ENCODE measurements at regions not wholly inside any gene's neighbourhood (a gene's known extent, or its start where the extent isn't known, plus 50 kb on each side); places are given as distances from the start of the nearest gene placed in this dataset.

DNA sequence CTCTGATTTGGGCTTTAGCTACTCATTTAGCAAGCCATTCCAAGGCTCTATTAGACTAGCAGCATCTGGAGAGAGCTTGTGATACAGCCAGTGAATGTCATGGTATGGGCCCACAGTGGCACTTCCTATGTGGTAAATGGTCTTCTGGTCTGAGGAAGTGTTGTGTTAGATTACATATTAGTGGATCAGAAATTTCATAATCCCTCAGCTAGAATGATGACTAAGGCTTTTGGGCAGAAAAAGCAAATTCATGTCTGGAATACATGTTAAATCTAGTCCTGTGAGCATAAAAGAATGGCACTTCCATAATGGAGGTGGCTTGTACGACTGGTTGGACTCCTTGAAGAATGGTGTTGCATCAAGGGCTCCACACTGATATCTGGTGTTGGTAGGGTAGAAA, 436.8 kb upstream of the CWC22 start:
- DNase-seq, result no peak

- no peak for DNase-seq
These were observed 436.0 kb upstream of the CWC22 start for GRCh38 chr2:180442860-180443644.

GRCh38 chr2:180419212-180419611, 412.1 kb upstream of the CWC22 start:
- no peak for DNase-seq

GRCh38 chr2:180416627-180417026, 409.5 kb upstream of the CWC22 start:
- no peak for DNase-seq

DNA sequence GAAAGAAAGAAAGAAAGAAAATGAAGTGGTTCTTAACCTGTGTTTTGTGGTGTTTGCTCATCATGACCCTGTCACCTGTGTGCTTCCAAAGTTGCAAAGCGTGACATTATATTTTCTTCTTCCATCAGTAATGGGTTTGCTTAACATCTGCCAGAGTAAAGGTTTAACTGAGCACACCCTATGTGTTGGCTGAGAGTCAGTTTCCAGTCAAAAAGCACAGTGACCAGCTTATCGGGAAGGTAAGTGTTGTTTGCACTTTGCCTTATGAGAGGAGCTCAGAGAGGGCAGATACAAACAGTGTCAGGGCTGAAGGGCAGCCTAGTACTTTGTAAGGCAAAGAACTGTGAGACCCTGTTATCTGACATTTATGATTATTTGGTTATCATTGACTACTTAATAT, 406.2 kb upstream of the CWC22 start:
- no peak for DNase-seq

GRCh38 chr2:180412219-180412618, 405.1 kb upstream of the CWC22 start:
- no peak for DNase-seq

- DNase-seq, result no peak
These were observed 404.6 kb upstream of the CWC22 start for GRCh38 chr2:180411661-180412060.

DNA sequence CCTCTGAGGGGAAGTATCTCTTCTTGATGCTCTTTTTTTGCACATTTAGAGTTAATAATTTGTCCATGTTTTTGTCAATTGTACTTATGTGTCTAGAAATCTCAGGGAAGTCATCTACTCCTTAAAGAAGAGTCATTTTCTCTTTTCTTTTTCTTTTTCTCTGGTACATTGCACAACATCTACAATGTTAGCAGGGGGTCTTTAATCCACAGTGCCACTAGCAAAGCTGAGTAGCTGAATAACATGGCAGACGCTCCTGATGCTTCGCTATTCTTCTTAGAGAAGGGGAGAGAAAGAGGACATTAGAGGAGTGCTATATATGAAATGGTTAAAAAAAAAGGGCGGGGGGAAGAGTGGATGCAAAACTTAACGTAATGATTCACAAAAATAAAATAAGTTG, 399.6 kb upstream of the CWC22 start:
- no peak for DNase-seq

DNA sequence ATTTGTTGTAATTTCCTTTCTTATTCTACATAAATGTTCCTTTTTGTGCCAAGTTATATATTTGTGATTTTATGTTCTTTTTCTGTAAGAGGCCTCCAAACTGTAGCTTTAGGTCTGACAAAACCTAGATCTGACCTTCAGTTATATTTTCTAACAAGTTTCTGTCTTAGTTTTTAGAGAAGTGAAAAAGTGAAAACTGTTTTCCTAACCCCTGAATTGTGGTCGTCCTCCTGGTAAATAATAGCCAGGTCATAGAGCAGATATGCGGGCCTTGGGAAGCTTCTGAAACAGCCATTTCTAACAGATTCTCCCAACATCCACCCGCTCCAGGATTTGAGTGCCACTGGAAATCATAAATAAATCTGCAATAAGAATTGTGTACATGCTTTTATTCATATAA, 398.4 kb upstream of the CWC22 start:
- no peak for DNase-seq

- no peak for DNase-seq
These were observed 387.2 kb upstream of the CWC22 start for GRCh38 chr2:180394305-180394704.

DNA sequence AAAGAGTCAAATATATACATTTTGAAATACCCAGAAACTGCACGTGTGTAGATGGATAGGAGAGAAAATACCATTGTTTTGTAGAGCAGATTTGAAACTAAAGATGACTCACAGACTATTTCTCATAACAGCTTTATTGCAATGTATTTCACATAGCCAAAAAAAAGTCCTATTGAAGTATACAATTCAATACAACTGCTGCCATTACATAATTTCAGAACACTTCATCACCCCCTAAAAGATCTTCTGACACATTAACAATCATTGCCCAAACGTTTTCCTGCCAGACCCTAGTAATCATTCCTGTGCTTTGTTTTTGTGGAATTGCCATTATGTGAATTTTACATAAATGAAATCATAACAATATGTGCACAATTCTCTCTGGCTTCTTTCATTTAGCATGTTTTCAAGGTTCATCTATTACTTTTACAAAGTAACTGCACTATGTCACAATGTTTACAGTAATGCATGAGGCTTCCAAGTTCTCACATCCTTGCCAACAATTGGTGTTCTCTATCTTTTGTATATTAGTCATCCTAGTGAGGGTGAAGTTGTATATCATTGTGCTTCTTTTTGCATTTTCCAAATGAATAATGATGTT, 378.6 kb upstream of the CWC22 start:
- no peak for DNase-seq

- DNase-seq, result no peak
These were observed 369.0 kb upstream of the CWC22 start for GRCh38 chr2:180376066-180376465.

DNA sequence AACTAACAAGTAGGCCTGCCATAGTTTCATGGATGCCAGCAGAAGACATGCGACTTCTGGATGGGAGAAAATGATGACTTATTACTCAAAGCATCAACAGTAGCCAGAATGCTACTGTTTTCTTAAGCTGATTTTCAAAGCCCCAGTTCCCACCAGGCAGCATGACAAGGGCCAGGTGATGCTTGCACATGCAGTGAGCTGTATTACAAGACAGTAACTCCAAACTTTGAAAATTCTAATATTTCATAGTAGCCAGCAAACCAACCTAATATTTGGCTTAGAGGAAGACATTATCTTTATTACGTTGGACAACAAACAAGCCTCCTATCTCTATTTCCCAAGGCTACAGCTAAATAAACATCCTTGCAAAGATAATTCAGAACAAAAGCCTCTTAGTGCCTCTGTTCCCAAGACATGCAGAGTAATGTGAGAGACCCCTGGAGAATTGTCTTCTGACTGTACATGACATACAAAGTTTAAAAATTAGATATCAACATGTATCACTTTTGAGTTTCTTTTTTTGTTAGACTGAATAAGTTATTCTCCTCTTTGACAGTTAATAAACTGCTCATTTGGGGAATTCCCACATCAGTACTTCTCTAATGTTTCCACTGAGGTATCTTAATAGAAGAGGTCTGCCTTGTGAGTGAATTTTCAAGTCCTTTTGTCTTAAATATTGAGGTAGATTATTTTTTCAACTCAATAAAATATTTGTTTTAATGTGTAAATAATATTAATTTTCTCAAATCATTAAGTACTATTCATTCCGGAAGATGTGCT, 367.6 kb upstream of the CWC22 start:
- DNase-seq, result no peak

DNA sequence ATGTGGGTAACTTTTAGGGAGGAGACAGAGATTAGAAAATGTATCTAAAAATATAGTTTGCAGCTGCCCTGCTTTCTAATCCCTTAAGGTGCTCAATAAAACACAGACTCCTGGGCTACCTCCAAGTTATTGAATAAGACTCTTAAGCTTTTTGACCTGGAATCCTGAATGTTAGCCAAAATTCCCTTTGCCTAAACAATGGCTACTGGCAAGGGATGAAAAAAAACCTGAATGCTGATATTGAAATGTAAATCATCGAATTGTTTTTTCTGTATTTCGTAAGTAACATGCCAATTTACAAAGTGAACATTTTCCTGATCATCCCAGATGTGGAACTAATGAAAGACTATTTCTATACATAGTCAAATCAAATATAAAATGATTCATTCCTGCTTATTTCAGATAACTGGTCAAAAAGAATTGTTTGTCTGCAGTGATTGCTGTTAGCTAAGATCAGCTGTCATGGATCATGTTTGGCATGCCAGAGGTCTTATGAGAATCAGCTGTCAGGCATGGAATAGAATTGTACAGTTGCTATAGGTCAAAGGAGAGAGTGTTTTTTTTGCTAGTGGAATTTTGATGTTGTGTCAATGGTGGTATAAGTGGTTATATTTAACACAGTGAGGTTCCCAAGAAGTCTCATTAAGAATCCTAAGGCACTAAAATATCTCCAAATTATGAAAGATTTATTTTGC, 363.6 kb upstream of the CWC22 start:
- DNase-seq, result no peak

GRCh38 chr2:180368881-180369280, 361.8 kb upstream of the CWC22 start:
- DNase-seq, result no peak

DNA sequence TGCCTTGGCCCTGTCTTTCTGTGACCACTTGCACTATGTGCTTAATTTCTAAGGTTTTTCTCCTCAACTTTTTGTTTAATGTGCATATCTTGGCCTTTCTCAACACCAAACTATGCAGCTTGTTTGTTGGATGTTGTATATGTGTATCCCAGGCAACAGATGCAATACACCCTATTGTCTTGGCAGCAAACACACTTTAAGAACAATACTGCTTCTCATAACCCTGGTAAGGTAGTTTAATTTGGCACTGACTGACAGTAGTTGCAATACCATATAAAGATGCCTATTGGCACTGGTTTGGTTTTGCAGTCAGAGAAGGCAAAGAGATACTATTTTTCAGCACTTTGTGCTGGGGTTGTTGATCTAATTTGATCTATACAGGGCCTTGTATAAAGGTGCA, 360.7 kb upstream of the CWC22 start:
- DNase-seq, result peak; percentile 3

DNA sequence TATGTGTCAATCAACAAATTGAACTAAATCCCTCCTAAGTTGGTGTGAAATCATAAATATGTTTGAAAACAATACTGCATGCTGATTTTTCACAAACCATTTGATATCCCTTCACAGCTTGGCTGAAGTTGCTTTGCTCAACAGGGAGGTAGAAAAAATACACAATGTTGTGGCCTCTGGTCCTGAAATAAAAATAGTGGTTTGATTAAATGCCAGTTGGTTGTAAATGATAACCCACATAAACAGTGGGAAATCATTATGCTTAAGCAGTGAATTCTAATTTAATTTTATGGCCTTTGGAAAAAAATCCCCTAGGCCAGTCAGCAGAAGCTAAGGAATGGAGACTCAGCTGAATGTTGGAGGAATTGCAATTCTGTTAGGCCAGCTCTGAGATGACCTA, 359.4 kb upstream of the CWC22 start:
- DNase-seq, result no peak

GRCh38 chr2:180364719-180365118, 357.6 kb upstream of the CWC22 start:
- DNase-seq, result no peak

- no peak for DNase-seq
These were observed 353.2 kb upstream of the CWC22 start for GRCh38 chr2:180360283-180360618.

DNA sequence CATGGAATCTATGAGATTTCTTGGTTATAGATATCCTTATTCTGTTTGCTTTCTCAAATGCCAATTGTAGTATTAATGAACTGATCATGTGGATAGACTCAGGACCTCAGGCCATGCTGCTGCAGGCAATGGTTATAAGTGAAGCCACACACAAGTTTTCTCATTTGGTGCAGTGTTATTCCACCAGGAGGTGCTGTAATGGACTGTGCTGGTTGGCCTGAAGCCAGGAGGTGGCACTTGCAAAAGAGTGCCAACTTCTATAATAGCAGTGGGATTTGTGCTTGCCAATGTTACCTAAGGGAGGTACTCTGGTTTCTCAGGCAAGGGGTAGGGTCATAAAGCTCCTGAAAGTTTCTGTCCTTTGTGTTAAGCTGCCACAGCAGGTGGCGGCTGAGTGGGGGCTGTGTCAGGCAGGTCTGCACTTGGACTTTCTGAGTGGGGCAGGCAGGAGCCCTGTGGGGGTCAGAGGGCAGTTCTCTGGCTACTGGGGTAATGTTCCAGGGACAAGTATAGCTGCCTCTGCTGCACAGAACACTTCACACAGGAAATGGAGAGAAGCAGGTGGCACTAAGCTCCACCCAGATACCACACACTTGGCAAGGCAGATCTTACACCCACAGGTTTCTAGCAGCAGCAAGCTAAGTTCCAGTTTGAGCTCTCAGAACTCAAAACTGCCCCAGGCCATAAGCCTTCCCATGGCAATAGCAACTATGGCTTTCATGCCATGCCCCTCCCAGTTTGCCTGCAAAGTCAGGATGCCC, 352.6 kb upstream of the CWC22 start:
- no peak for DNase-seq

DNA sequence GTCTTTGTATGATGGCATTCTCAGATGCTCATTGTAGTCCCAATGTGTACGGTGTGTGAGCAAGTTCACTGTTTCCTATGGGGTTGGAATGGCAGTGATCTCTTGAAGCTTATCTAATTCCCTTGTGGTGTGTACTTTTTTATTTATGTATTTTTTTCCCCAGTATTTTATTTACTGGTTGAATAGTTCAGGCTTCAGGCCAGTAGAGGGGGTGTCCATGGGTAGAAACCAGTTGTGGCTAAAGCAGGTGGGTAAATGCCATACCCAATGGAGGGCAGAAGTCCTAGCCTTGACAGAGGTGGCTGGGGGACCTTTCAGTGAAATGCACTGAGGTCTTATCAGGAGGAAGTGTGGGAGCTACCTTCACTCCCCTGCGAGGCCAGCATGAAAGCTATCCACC, 351.4 kb upstream of the CWC22 start:
- no peak for DNase-seq

GRCh38 chr2:180356676-180357075, 349.6 kb upstream of the CWC22 start:
- no peak for DNase-seq

DNA sequence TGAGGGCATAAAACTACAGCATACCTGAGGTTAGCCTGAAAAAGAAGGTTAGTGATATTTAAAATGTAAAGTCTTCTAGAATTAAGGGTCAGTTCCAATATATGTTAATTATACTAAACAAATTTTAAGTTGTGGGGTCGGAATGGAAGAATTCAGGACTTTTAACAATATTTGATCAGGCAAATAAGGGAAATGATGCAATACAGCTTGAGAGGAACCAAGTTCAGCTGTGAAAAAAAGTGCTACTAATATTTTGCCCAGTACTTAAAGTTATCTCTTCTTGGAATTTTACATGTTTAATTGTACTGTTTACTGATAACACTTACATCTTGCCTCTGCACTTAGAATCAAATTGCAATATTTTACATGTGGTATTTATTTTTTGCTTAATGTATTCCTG, 345.5 kb upstream of the CWC22 start:
- no peak for DNase-seq

Measured in NCI-H1092 (cell line).